IMR-90 (cell line): ENCODE measurements at regions not wholly inside any gene's neighbourhood (a gene's known extent, or its start where the extent isn't known, plus 50 kb on each side); places are given as distances from the start of the nearest gene placed in this dataset.

Source experiments
- ATAC-seq: fragments of 200-7000 bp; cut with Tn5 transposase; 2 replicates; pipeline ENCODE4 v1.9.1; 2020; ENCODE audit warnings: low read depth, mild to moderate bottlenecking, moderate library complexity
- BruUV-seq: library from RNA; stranded (reverse); fragments of 400-500 nt; replicated peaks from 2 replicates; lab custom pipeline; 2021; lab: Mats Ljungman, UMichigan
- CTCF ChIA-PET: fragments of 300-600 bp; formaldehyde crosslinking; extraction: SDS; loops from one replicate; lab custom pipeline; 2021; ENCODE audit warnings: antibody characterized with exemption; lab: Yijun Ruan, JAX
- POLR2A ChIA-PET: fragments of 300-600 bp; sonication (Branson Sonifier 250); formaldehyde crosslinking; loops from one replicate; lab custom pipeline; 2022; ENCODE audit warnings: antibody characterized with exemption; ENCODE audit not compliant: unreplicated experiment; lab: Charles Lee
- DNase-seq: peaks from one replicate; pipeline ENCODE4 v3.0.0; 2013
- H2AFZ ChIP-seq: replicated peaks from 2 replicates; pipeline ENCODE3; 2013; ENCODE audit warnings: low read length, mild to moderate bottlenecking; ENCODE audit not compliant: poor library complexity
- H2AK5ac ChIP-seq: 2 replicates; pipeline ENCODE4 v1.6.1; 2013; ENCODE audit warnings: low read depth, low read length, inconsistent platforms
- H2AK9ac ChIP-seq: replicated peaks from 2 replicates; pipeline ENCODE3; 2013; ENCODE audit warnings: mild to moderate bottlenecking, low read depth, low read length, moderate library complexity; ENCODE audit not compliant: poor library complexity
- H2BK120ac ChIP-seq: 2 replicates; pipeline ENCODE4 v1.6.1; 2013; ENCODE audit warnings: low read depth, low read length, inconsistent platforms
- H2BK15ac ChIP-seq: 3 replicates; pipeline ENCODE4 v1.6.1; 2013; ENCODE audit warnings: low read depth, low read length, inconsistent platforms
- H2BK20ac ChIP-seq: 2 replicates; pipeline ENCODE4 v1.6.1; 2013; ENCODE audit warnings: low read depth, mild to moderate bottlenecking, inconsistent platforms, low read length, moderate library complexity
- H2BK5ac ChIP-seq: 2 replicates; pipeline ENCODE4 v1.6.1; 2013; ENCODE audit warnings: mild to moderate bottlenecking, low read depth, low read length, inconsistent platforms; ENCODE audit not compliant: poor library complexity, severe bottlenecking
- H3K14ac ChIP-seq: replicated peaks from 2 replicates; pipeline ENCODE4 v1.6.1; 2013; ENCODE audit warnings: low read depth, low read length, inconsistent platforms
- H3K18ac ChIP-seq: 2 replicates; pipeline ENCODE4 v1.6.1; 2013; ENCODE audit warnings: low read depth, low read length, control low read depth
- H3K23ac ChIP-seq: 2 replicates; pipeline ENCODE4 v1.6.1; 2013; ENCODE audit warnings: low read depth, low read length, inconsistent platforms
- H3K27ac ChIP-seq: 2 replicates; pipeline ENCODE4 v1.5.1; 2013; ENCODE audit warnings: mild to moderate bottlenecking, control low read depth, low read length; ENCODE audit not compliant: insufficient read depth
- H3K27me3 ChIP-seq: 2 replicates; pipeline ENCODE4 v1.6.1; 2013; ENCODE audit warnings: low read length; ENCODE audit not compliant: control insufficient read depth, insufficient read depth
- H3K36me3 ChIP-seq: 2 replicates; pipeline ENCODE4 v1.6.1; 2013; ENCODE audit warnings: low read length, mixed read lengths; ENCODE audit not compliant: control insufficient read depth, insufficient read depth
- H3K4ac ChIP-seq: 2 replicates; pipeline ENCODE4 v1.6.1; 2013; ENCODE audit warnings: low read depth, low read length, inconsistent platforms
- H3K4me1 ChIP-seq: 2 replicates; pipeline ENCODE4 v1.6.1; 2013; ENCODE audit warnings: low read length, mixed read lengths; ENCODE audit not compliant: control insufficient read depth, insufficient read depth
- H3K4me2 ChIP-seq: 2 replicates; pipeline ENCODE4 v1.6.1; 2013; ENCODE audit warnings: low read depth, mild to moderate bottlenecking, control low read depth, low read length, moderate library complexity
- H3K4me3 ChIP-seq: 2 replicates; pipeline ENCODE4 v1.5.1; 2013; ENCODE audit warnings: low read depth, mild to moderate bottlenecking, control low read depth, low read length, moderate library complexity; ENCODE audit not compliant: insufficient read depth
- H3K56ac ChIP-seq: 2 replicates; pipeline ENCODE4 v1.6.1; 2013; ENCODE audit warnings: low read length, inconsistent platforms; ENCODE audit not compliant: insufficient read depth; ENCODE audit errors: extremely low read depth
- H3K79me1 ChIP-seq, 2 experiments: 2 replicates each; pipeline ENCODE4 v1.6.1; 2013; ENCODE audit warnings: low read length in 2 of 2, inconsistent platforms in 1 of 2, low read depth in 1 of 2
- H3K9ac ChIP-seq: 2 replicates; pipeline ENCODE4 v1.6.1; 2013; ENCODE audit warnings: low read depth, low read length, control low read depth
- H3K9me1 ChIP-seq: 2 replicates; pipeline ENCODE4 v1.6.1; 2013; ENCODE audit warnings: low read length, inconsistent platforms; ENCODE audit not compliant: insufficient read depth
- H3K9me3 ChIP-seq: 2 replicates; pipeline ENCODE4 v1.6.1; 2013; ENCODE audit warnings: low read length; ENCODE audit not compliant: control insufficient read depth, insufficient read depth
- H4K20me1 ChIP-seq: 2 replicates; pipeline ENCODE4 v1.6.1; 2013; ENCODE audit warnings: low read length, inconsistent platforms; ENCODE audit not compliant: insufficient read depth
- H4K5ac ChIP-seq: 2 replicates; pipeline ENCODE4 v1.6.1; 2013; ENCODE audit warnings: mild to moderate bottlenecking, low read depth, low read length, control low read depth
- H4K8ac ChIP-seq, 2 experiments: 2 replicates each; pipeline ENCODE4 v1.6.1; 2013; ENCODE audit warnings: low read depth in 2 of 2, low read length in 2 of 2, control low read depth in 1 of 2, inconsistent platforms in 1 of 2
- H4K91ac ChIP-seq: 2 replicates; pipeline ENCODE4 v1.6.1; 2013; ENCODE audit warnings: low read depth, low read length, inconsistent platforms; ENCODE audit not compliant: insufficient read depth
- BHLHE40 ChIP-seq: fragments of 150-350 bp; IDR thresholded peaks from 2 replicates; pipeline ENCODE4 v1.6.1; 2016; ENCODE audit warnings: mild to moderate bottlenecking, low read depth, low read length
- CEBPB ChIP-seq: IDR thresholded peaks from 2 replicates; pipeline ENCODE4 v1.6.1; 2012; ENCODE audit warnings: low read depth, low read length, improper control_type of control experiment
- CHD1 ChIP-seq: IDR thresholded peaks from 2 replicates; pipeline ENCODE4 v1.6.1; 2012; ENCODE audit warnings: low read depth, low read length, improper control_type of control experiment
- FOS ChIP-seq: fragments of 150-350 bp; IDR thresholded peaks from 2 replicates; pipeline ENCODE4 v1.6.1; 2016; ENCODE audit warnings: low read depth, low read length
- MAFK ChIP-seq: IDR thresholded peaks from 2 replicates; pipeline ENCODE4 v1.6.1; 2012; ENCODE audit warnings: low read depth, low read length, improper control_type of control experiment
- MAZ ChIP-seq: IDR thresholded peaks from 2 replicates; pipeline ENCODE4 v1.6.1; 2012; ENCODE audit warnings: low read depth, mild to moderate bottlenecking, low read length, improper control_type of control experiment, moderate library complexity, borderline replicate concordance
- NFE2L2 ChIP-seq: fragments of 150-350 bp; IDR thresholded peaks from 2 replicates; pipeline ENCODE4 v1.6.1; 2016; ENCODE audit warnings: low read depth, mild to moderate bottlenecking, low read length
- POLR2A ChIP-seq: IDR thresholded peaks from 2 replicates; pipeline ENCODE4 v1.6.1; 2012; ENCODE audit warnings: mild to moderate bottlenecking, low read depth, low read length
- RAD21 ChIP-seq: IDR thresholded peaks from 2 replicates; pipeline ENCODE4 v1.6.1; 2012; ENCODE audit warnings: low read length, improper control_type of control experiment
- RCOR1 ChIP-seq: IDR thresholded peaks from 2 replicates; pipeline ENCODE4 v1.6.1; 2012; ENCODE audit warnings: mild to moderate bottlenecking, low read length, improper control_type of control experiment; ENCODE audit not compliant: insufficient replicate concordance
- SMC3 ChIP-seq: fragments of 150-350 bp; IDR thresholded peaks from 2 replicates; pipeline ENCODE4 v1.6.1; 2016; ENCODE audit warnings: low read depth, mild to moderate bottlenecking, antibody characterized with exemption, low read length, moderate library complexity
- WGBS, 2 experiments: methylation state at CpG; one replicate each; pipeline versions ENCODE4 v1.1.5 to v1.1.7; 2013; ENCODE audit warnings: missing lambda C conversion rate in 2 of 2; ENCODE audit not compliant: insufficient read length in 1 of 2; ENCODE audit errors: extremely low coverage in 2 of 2; 5-methylcytosine and 5-hydroxymethylcytosine counted together
- dilution Hi-C: fragments of 300-500 bp; cut with HindIII; formaldehyde crosslinking; loops from one replicate; pipeline ENCODE4 v1.14.3; 2018; ENCODE audit warnings: low sequenced_read_pairs; ENCODE audit not compliant: unreplicated experiment
- in situ Hi-C: fragments of 300-500 bp; cut with MboI; formaldehyde crosslinking; loops from 3 replicates; pipeline ENCODE4 v1.14.3; 2019; ENCODE audit warnings: low sequenced_read_pairs, inconsistent platforms, mixed read lengths
- intact Hi-C: fragments of 100-400 bp; cut with micrococcal nuclease; formaldehyde crosslinking; loops from 2 replicates; pipeline ENCODE4 v1.10.0; 2022
- TF ChIP-seq, protein P1 (sequence below): conservative IDR thresholded peaks from 2 replicates; pipeline ENCODE4 v1.5.1; 2012; ENCODE audit warnings: mild to moderate bottlenecking, low read depth, low read length, improper control_type of control experiment
- TF ChIP-seq, protein P2 (sequence below): fragments of 150-350 bp; IDR thresholded peaks from 2 replicates; pipeline ENCODE4 v1.6.1; 2017; ENCODE audit warnings: mild to moderate bottlenecking, antibody characterized with exemption, low read length, low read depth

DNA sequence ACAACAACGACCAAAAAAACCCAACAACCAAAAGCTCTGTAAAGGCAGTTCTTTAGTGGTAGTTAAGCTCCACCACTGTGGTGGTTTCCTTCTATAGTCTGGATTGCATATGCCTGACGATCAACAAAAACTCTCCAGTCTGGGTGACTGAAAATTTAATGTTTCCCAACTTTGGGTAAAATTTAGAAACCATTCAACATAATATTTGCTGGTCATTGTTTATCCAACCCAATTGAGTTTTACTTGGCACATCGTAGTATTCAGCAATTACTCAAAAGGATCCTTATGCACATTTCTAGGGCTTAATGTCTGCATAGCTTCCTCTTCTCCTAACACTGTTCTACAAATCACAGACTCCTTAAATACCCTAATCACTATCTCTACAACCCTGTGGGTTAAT lies 1080.2 kb upstream of the NRXN1 start:
- Histone ChIP-seq H3K9ac (no peak overlapping the region), H3K4me1 (peaks cover 2% of the 10 kb centered on the region; the same call in 1 of the 2 replicates), H2BK5ac (no peak overlapping the region), H4K20me1 (no peaks in the 10 kb centered on the region), H2BK15ac (no peak overlapping the region), H3K4me2 (no peak overlapping the region), H3K14ac (no peak overlapping the region), H4K91ac (no peak overlapping the region), H2AFZ (no peak overlapping the region), H3K4ac (no peak overlapping the region), H2BK20ac (no peak overlapping the region), H3K9me1 (no peaks in the 10 kb centered on the region), H4K5ac (no peak overlapping the region), H2BK120ac (no peak overlapping the region), H3K9me3 (no peaks in the 10 kb centered on the region), H2AK5ac (no peak overlapping the region), H3K36me3 (no peaks in the 10 kb centered on the region), H4K8ac (no peak overlapping the region), H3K23ac (no peak overlapping the region), H3K27ac (no peak overlapping the region), H3K4me3 (no peak overlapping the region), H2AK9ac (no peak overlapping the region), H3K27me3 (no peaks in the 10 kb centered on the region), H3K79me1 (no peaks in the 10 kb centered on the region), H3K18ac (no peak overlapping the region), H3K56ac (no peak overlapping the region)
- ChIA-PET CTCF (no interaction called here), POLR2A (no interaction called here)
- in situ Hi-C loops (no loop called here), intact Hi-C loops (no loop called here), dilution Hi-C loops (no loop called here)
- no peak for DNase-seq
- BruUV-seq: no TSS peak
- TF ChIP-seq FOS (no peak), POLR2A (no peak), SMC3 (no peak), CEBPB (no peak), CHD1 (no peak), RAD21 (no peak), RCOR1 (no peak), BHLHE40 (no peak), NFE2L2 (no peak), MAFK (no peak), MAZ (no peak)
- TF ChIP-seq, protein P1, sequence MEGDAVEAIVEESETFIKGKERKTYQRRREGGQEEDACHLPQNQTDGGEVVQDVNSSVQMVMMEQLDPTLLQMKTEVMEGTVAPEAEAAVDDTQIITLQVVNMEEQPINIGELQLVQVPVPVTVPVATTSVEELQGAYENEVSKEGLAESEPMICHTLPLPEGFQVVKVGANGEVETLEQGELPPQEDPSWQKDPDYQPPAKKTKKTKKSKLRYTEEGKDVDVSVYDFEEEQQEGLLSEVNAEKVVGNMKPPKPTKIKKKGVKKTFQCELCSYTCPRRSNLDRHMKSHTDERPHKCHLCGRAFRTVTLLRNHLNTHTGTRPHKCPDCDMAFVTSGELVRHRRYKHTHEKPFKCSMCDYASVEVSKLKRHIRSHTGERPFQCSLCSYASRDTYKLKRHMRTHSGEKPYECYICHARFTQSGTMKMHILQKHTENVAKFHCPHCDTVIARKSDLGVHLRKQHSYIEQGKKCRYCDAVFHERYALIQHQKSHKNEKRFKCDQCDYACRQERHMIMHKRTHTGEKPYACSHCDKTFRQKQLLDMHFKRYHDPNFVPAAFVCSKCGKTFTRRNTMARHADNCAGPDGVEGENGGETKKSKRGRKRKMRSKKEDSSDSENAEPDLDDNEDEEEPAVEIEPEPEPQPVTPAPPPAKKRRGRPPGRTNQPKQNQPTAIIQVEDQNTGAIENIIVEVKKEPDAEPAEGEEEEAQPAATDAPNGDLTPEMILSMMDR: no peak
- TF ChIP-seq, protein P2, sequence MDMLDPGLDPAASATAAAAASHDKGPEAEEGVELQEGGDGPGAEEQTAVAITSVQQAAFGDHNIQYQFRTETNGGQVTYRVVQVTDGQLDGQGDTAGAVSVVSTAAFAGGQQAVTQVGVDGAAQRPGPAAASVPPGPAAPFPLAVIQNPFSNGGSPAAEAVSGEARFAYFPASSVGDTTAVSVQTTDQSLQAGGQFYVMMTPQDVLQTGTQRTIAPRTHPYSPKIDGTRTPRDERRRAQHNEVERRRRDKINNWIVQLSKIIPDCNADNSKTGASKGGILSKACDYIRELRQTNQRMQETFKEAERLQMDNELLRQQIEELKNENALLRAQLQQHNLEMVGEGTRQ: no peak
- no CpG with 5 or more reads among the region's 3 CpGs for WGBS, 2 experiments
- ATAC-seq: no peak
